Occipital lobe (tissue), 1 donor: ENCODE measurements at regions not wholly inside any gene's neighbourhood (a gene's known extent, or its start where the extent isn't known, plus 50 kb on each side); places are given as distances from the start of the nearest gene placed in this dataset.
"Not testable (repeated sequence)": the region's sequence is repeated elsewhere in the genome, so short reads cannot be mapped to it uniquely, and the experiment has no call there.

ENCODE experiments used
- DNase-seq: peaks from one replicate; lab custom pipeline; 2025; lab: John Stamatoyannopoulos, UW

GRCh38 chr5:45057564-45057963 lies 248.8 kb downstream of the MRPS30 start:
- DNase-seq = no peak

DNA sequence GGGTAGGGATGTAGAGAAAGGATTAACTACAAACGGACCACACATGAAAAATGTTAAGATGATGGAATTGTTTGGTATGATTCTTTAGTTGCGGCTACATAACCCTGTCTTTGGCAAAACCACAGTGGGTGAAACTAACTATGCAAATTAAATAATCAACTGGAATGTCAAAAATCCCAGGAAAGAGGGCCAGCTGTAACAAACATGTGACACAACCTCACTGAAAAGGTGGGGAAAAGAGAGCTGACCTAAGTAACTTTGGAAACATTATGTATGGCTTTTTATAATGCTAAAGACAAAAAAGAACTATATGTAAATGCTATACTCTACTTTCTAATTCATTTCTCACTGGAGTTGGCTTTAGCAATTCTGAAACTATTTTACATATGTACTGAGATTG lies 252.0 kb downstream of the MRPS30 start:
- no peak for DNase-seq

DNA sequence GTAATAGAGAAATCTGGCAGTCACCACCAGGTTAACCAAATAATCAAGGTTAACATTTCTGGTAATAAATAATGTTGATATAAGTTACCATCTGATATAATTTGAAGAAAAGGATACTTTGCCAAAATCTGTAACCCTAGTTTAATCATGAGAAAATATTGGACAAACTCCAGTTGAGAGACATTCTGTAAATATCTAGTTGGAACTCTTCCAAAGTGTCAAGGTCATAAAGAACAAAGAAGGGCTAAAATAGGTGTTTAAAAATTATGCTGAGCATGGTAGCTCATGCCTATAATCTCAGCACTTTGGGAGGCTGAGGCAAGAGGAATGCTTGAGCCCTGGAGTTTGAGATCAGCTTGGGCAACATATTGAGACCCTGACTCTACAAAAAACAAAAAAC lies 253.3 kb downstream of the MRPS30 start:
- DNase-seq = no peak

- DNase-seq = no peak
Measured at GRCh38 chr5:45081082-45081481, 272.3 kb downstream of the MRPS30 start.

DNA sequence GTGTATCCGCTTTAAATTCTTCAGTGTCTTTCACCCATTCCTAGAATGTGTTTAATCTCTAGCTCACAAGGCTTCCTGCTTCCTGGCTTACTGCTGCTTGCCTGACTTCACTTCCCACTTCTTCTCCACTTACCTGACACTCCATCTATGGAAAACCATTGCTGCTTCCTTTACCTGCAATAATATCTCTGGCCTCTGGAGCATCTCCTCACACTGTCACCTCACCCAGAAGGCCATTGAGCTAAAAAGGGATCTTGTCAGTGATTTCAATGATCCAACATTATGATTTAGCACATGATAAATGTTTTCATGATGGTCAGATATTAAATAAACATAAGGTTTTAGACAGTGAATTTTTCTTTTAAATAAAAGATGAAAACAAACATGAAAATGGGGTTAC lies 281.1 kb downstream of the MRPS30 start:
- no peak for DNase-seq

GRCh38 chr5:45093377-45093776 lies 284.6 kb downstream of the MRPS30 start:
- no peak for DNase-seq

- DNase-seq = no peak
Measured at GRCh38 chr5:45094876-45095440, 286.2 kb downstream of the MRPS30 start.

- DNase-seq = no peak
Measured at GRCh38 chr5:45098483-45098882, 289.7 kb downstream of the MRPS30 start.

- no peak for DNase-seq
Measured at GRCh38 chr5:45101146-45101545, 292.4 kb downstream of the MRPS30 start.

- DNase-seq = no peak
Measured at GRCh38 chr5:45105491-45105994, 296.8 kb downstream of the MRPS30 start.

GRCh38 chr5:45109062-45109461 lies 300.3 kb downstream of the MRPS30 start:
- DNase-seq = no peak

DNA sequence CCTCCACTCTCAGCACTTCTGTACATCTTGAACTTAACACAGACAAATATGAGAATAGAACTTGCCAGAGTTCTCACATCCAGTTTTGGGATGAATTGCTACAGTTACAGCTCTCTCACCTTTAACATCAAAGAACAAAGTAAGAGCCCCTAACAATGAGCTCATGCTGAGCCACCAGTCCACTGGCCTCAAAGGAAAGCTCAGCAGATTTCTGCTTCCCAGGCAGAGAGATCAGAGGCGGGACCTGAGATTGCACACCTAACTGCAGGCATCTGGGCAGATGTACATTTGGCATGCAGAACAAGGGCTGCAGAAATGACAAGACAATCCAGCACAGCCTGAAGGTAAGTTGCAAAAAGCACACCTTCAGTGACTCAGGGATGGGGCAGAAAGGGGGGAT lies 300.9 kb downstream of the MRPS30 start:
- no peak for DNase-seq

- no peak for DNase-seq
Measured at GRCh38 chr5:45110399-45110798, 301.7 kb downstream of the MRPS30 start.

DNA sequence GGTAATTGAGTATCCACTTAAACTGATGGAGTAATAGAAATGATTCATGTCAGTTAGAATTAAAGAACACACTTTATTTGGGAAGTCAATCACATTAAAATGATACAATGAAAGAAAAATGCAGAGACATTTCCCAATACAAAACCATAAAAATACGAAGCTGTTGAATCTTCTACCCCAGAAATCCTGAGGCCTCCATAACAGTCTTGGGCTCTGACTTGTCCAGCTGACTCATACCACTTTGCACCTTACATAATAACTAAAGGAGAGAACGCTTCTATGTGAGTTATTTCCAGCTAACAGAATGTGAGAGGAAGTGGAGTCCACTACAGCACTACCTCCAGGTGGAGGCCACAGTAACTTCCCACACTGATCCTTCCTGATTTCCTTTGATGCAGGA lies 305.0 kb downstream of the MRPS30 start:
- no peak for DNase-seq

GRCh38 chr5:45132972-45133371 lies 324.2 kb downstream of the MRPS30 start:
- no peak for DNase-seq

DNA sequence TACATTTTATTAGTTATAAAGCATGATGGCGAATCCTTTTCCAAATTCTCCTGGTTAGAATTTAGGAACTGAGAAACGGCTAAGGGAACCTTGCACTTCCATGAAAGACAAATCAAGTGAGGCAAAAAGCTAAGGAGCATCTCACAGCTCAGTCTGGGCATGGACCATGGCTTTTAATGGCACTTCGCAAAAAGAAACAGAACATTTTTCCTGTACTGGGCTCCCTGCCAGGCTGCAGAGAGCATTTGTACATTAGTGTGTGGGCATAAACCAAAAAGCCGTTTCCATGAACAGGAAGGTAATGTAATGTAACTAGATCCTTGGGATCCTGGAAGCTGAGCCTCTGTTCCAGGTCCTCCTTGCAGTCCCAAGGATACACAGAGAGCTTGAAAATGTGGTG lies 354.2 kb downstream of the MRPS30 start:
- DNase-seq = no peak

DNA sequence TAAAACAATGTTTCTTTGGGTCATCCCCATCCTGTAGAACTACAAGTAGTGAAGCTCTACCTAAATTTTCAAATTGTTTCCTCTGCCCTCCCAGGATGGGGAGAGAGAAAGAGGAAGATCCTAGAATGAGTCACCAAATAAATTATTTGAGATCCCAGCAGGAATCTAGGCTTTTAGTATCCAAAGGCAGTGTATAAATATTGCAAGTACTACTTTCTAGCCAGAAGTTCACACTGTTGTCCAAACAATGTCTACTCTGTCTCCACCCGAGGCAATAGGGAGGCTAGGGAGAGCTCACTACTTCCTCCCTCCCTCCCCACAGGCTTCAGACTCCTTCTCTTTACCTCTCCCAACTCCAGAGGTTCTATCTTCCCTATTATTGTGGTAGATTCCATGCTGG lies 362.8 kb downstream of the MRPS30 start:
- no peak for DNase-seq

DNA sequence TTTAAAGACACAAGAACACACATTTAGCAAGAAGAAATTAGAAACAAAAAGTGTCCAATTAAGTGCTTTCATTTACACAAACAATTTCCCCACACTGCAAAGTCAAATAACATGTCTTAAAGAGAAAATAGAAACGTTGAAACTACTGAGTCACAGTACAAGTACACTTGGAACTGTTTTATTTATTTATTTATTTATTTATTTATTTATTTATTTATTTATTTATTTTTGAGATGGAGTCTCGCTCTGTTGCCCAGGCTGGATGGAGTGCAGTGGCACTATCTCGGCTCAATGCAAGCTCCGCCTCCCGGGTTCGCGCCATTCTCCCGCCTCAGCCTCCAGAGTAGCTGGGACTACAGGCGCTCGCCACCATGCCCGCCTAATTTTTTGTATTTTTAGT lies 363.9 kb downstream of the MRPS30 start:
- not testable (repeated sequence) for DNase-seq

GRCh38 chr5:45179686-45180085 lies 370.9 kb downstream of the MRPS30 start:
- DNase-seq = no peak

GRCh38 chr5:45189042-45189441 lies 380.3 kb downstream of the MRPS30 start:
- DNase-seq = no peak

DNA sequence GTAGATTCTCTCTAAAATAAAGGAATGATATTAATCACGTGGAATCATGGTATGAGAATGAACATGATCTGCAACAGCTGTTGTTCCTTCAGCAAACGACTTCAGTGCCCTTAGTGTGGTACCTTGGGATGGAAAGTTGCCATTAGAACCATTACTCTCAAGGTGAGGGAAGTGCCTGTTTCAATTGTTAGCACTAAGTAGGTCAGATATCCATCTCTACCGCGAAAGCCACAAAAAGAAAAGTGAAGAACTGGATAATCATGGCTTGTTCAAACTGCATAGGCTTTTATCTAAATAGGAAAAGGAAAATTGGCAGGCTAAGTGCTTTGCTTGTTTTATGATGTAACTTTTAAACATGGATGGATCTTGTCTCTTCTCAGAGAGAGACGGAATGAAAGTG lies 380.7 kb downstream of the MRPS30 start:
- DNase-seq = no peak

GRCh38 chr5:45195026-45195425 lies 386.3 kb downstream of the MRPS30 start:
- no peak for DNase-seq
